ENCODE measurements at regions not wholly inside any gene's neighbourhood (a gene's known extent, or its start where the extent isn't known, plus 50 kb on each side); places are given as distances from the start of the nearest gene placed in this dataset.

GRCh38 chr5:26660116-26660515 is 378.3 kb downstream of the CDH9 start:
- no peaks in the 10 kb centered on the region for H3K4me1 ChIP-seq (ENCODE audit: control insufficient read depth, insufficient read depth, low read length)
- no peak for DNase-seq
- TF ChIP-seq RFX5 (IDR thresholded peaks at IDR 0.05; ENCODE audit: low read depth, low read length): no peak
- TF ChIP-seq RCOR1 (IDR thresholded peaks at IDR 0.05; ENCODE audit: insufficient replicate concordance, low read length): no peak
- no peak for TF ChIP-seq CEBPB (IDR thresholded peaks at IDR 0.05; ENCODE audit: low read depth, low read length)
- TF ChIP-seq POLR2A (IDR thresholded peaks at IDR 0.05; ENCODE audit: low read depth, low read length): no peak
- TF ChIP-seq NFE2L2 (IDR thresholded peaks at IDR 0.05; ENCODE audit: low read depth, low read length): no peak
- TF ChIP-seq RAD21 (IDR thresholded peaks at IDR 0.05; ENCODE audit: low read length): no peak
- no peak for TF ChIP-seq USF2 (IDR thresholded peaks at IDR 0.05; ENCODE audit: low read depth, low read length)
- no peak for TF ChIP-seq MAZ (IDR thresholded peaks at IDR 0.05; ENCODE audit: borderline replicate concordance, low read depth, low read length)
- TF ChIP-seq MXI1 (IDR thresholded peaks at IDR 0.05; ENCODE audit: borderline replicate concordance, low read depth, low read length): no peak
- no peak for TF ChIP-seq MAFK (IDR thresholded peaks at IDR 0.05; ENCODE audit: low read depth, low read length)
- TF ChIP-seq BHLHE40 (IDR thresholded peaks at IDR 0.05; ENCODE audit: low read depth, low read length): no peak
- no peak overlapping the region for H3K14ac ChIP-seq (replicated peaks; ENCODE audit: low read depth, low read length)
- dilution Hi-C loops (cut with HindIII; ENCODE audit: low sequenced_read_pairs, unreplicated experiment): no loop called here
- ChIA-PET CTCF (no interaction called here), POLR2A (ENCODE audit: unreplicated experiment) (no interaction called here)
- H2AFZ ChIP-seq (replicated peaks; ENCODE audit: low read length, poor library complexity): no peak overlapping the region
- no peak overlapping the region for H3K4me3 ChIP-seq (ENCODE audit: insufficient read depth, low read depth, low read length)
- no peak for ATAC-seq (ENCODE audit: low read depth)
- no peak overlapping the region for H4K8ac ChIP-seq (ENCODE audit: low read depth in 2 of 2, low read length in 2 of 2)
- H3K9me1 ChIP-seq (ENCODE audit: insufficient read depth, low read length): no peaks in the 10 kb centered on the region
- H2BK20ac ChIP-seq (ENCODE audit: low read depth, low read length): no peak overlapping the region
- in situ Hi-C loops (cut with MboI; ENCODE audit: low sequenced_read_pairs): no loop called here
- no peaks in the 10 kb centered on the region for H3K27me3 ChIP-seq (ENCODE audit: control insufficient read depth, insufficient read depth, low read length)
- no peaks in the 10 kb centered on the region for H4K20me1 ChIP-seq (ENCODE audit: insufficient read depth, low read length)
- no peak overlapping the region for H3K4ac ChIP-seq (ENCODE audit: low read depth, low read length)
- H2AK9ac ChIP-seq (replicated peaks; ENCODE audit: low read depth, low read length, poor library complexity): no peak overlapping the region
- H3K56ac ChIP-seq (ENCODE audit: extremely low read depth, insufficient read depth, low read length): no peak overlapping the region
- H3K9me3 ChIP-seq (ENCODE audit: control insufficient read depth, insufficient read depth, low read length): peaks cover 8% of the 10 kb centered on the region
- H3K23ac ChIP-seq (ENCODE audit: low read depth, low read length): no peak overlapping the region
- intact Hi-C loops (cut with micrococcal nuclease): no loop called here
- H4K91ac ChIP-seq (ENCODE audit: insufficient read depth, low read depth, low read length): no peak overlapping the region
- H3K9ac ChIP-seq (ENCODE audit: low read depth, low read length): no peak overlapping the region
- H3K79me1 ChIP-seq (ENCODE audit: low read depth in 1 of 2, low read length in 2 of 2): no peaks in the 10 kb centered on the region
- no peak overlapping the region for H2AK5ac ChIP-seq (ENCODE audit: low read depth, low read length)
- no peak overlapping the region for H2BK120ac ChIP-seq (ENCODE audit: low read depth, low read length)
- no peak overlapping the region for H2BK15ac ChIP-seq (ENCODE audit: low read depth, low read length)
- BruUV-seq (replicated peaks): no TSS peak
- H3K27ac ChIP-seq (ENCODE audit: insufficient read depth, low read length): no peak overlapping the region
- no peak overlapping the region for H4K5ac ChIP-seq (ENCODE audit: low read depth, low read length)
- H3K36me3 ChIP-seq (ENCODE audit: control insufficient read depth, insufficient read depth, low read length): no peaks in the 10 kb centered on the region
- no peak overlapping the region for H3K4me2 ChIP-seq (ENCODE audit: low read depth, low read length)
- WGBS, 2 experiments (ENCODE audit: extremely low coverage in 2 of 2, insufficient read length in 1 of 2): no CpG with 5 or more reads among the region's 12 CpGs
- H3K18ac ChIP-seq (ENCODE audit: low read depth, low read length): no peak overlapping the region
- no peak overlapping the region for H2BK5ac ChIP-seq (ENCODE audit: low read depth, low read length, poor library complexity, severe bottlenecking)

Measured in IMR-90 (cell line).